Breast epithelium (tissue), 4 donors: ENCODE measurements at regions not wholly inside any gene's neighbourhood (a gene's known extent, or its start where the extent isn't known, plus 50 kb on each side); places are given as distances from the start of the nearest gene placed in this dataset.

Experiments
- DNase-seq, 2 donors: peaks; one replicate each; pipeline ENCODE4 v3.0.0-alpha.2; 2019; ENCODE audit warnings: low spot score in 2 of 2
- H3K27ac ChIP-seq, 2 donors: fragments of 200-600 bp; sonication (generic) in 1 of 2; one replicate each; pipeline ENCODE4 v1.5.1; 2016 to 2019; ENCODE audit warnings: mild to moderate bottlenecking in 1 of 2
- H3K27me3 ChIP-seq, 2 donors: fragments of 200-600 bp; sonication (generic) in 1 of 2; one replicate each; pipeline versions ENCODE4 v1.5.1 to v1.6.0; 2017 to 2019; ENCODE audit warnings: control low read depth in 1 of 2, mild to moderate bottlenecking in 1 of 2
- H3K36me3 ChIP-seq: fragments of 200-600 bp; one replicate; pipeline ENCODE4 v1.5.1; 2019
- H3K4me1 ChIP-seq, 2 donors: fragments of 200-600 bp; sonication (generic); one replicate each; pipeline ENCODE4 v1.5.1; 2016 to 2019; ENCODE audit warnings: control low read depth in 1 of 2
- H3K4me3 ChIP-seq, 3 donors: fragments of 200-600 bp; sonication (generic); 1 replicate in 2 of 3; 2 replicates in 1 of 3; pipeline ENCODE4 v1.5.1; 2016 to 2019; ENCODE audit warnings: mild to moderate bottlenecking in 3 of 3, moderate library complexity in 2 of 3
- H3K9me3 ChIP-seq, 2 donors: fragments of 200-600 bp; sonication (generic) in 1 of 2; one replicate each; pipeline ENCODE4 v1.5.1; 2016 to 2019; ENCODE audit warnings: control low read depth in 1 of 2
- CTCF ChIP-seq, 3 donors: fragments of 450-650 bp; IDR thresholded peaks; one replicate each; pipeline ENCODE4 v1.5.1; 2016 to 2017; ENCODE audit warnings: antibody characterized with exemption in 3 of 3, mild to moderate bottlenecking in 3 of 3, moderate library complexity in 3 of 3
- POLR2A ChIP-seq: fragments of 450-650 bp; IDR thresholded peaks from one replicate; pipeline ENCODE4 v1.6.1; 2016; ENCODE audit warnings: antibody characterized with exemption, mild to moderate bottlenecking, moderate library complexity
- POLR2AphosphoS5 ChIP-seq, 3 donors: sonication (generic); formaldehyde crosslinking; IDR thresholded peaks; one replicate each; pipeline ENCODE4 v1.6.1; 2017; ENCODE audit warnings: antibody characterized with exemption in 3 of 3
- intact Hi-C: fragments of 100-400 bp; cut with DNase I; formaldehyde crosslinking; loops from one replicate; pipeline ENCODE4 v1.15.1; 2023; ENCODE audit warnings: low total_unique reads

- Histone ChIP-seq H3K27me3 (no peaks in the 10 kb centered on the region), H3K4me3 (no peak overlapping the region), H3K36me3 (no peaks in the 10 kb centered on the region), H3K4me1 (no peaks in the 10 kb centered on the region), H3K9me3 (no peaks in the 10 kb centered on the region), H3K27ac (no peak overlapping the region)
- DNase-seq, result no peak
- TF ChIP-seq POLR2A (no peak), POLR2AphosphoS5 (IDR thresholded peaks at IDR 0.05) (no peak), CTCF (IDR thresholded peaks at IDR 0.05) (no peak)
- intact Hi-C loops, result no loop called here
Measured at GRCh38 chr21:27403011-27403410, 436.1 kb upstream of the ADAMTS5 start.

- no peak for DNase-seq
- no peaks in the 10 kb centered on the region for H3K27me3 ChIP-seq
- intact Hi-C loops, result no loop called here
- H3K27ac ChIP-seq, result no peak overlapping the region
- no peaks in the 10 kb centered on the region for H3K4me1 ChIP-seq
- no peaks in the 10 kb centered on the region for H3K36me3 ChIP-seq
- no peaks in the 10 kb centered on the region for H3K9me3 ChIP-seq
- no peak for TF ChIP-seq CTCF (IDR thresholded peaks at IDR 0.05)
- TF ChIP-seq POLR2AphosphoS5 (IDR thresholded peaks at IDR 0.05), result no peak
- TF ChIP-seq POLR2A, result no peak
- no peak overlapping the region for H3K4me3 ChIP-seq
Measured at GRCh38 chr21:27400045-27400444, 433.2 kb upstream of the ADAMTS5 start.

GRCh38 chr21:27397578-27397977 is 430.7 kb upstream of the ADAMTS5 start:
- H3K4me1 ChIP-seq, result no peaks in the 10 kb centered on the region
- TF ChIP-seq POLR2AphosphoS5 (IDR thresholded peaks at IDR 0.05), result no peak
- no peak for TF ChIP-seq CTCF (IDR thresholded peaks at IDR 0.05)
- TF ChIP-seq POLR2A, result no peak

GRCh38 chr21:27393726-27394125 is 426.8 kb upstream of the ADAMTS5 start:
- Histone ChIP-seq H3K4me3 (no peak overlapping the region), H3K27me3 (no peaks in the 10 kb centered on the region), H3K9me3 (no peaks in the 10 kb centered on the region), H3K27ac (no peak overlapping the region), H3K4me1 (no peaks in the 10 kb centered on the region), H3K36me3 (no peaks in the 10 kb centered on the region)
- no peak for DNase-seq
- TF ChIP-seq POLR2A (no peak), POLR2AphosphoS5 (IDR thresholded peaks at IDR 0.05) (no peak), CTCF (IDR thresholded peaks at IDR 0.05) (no peak)
- intact Hi-C loops, result no loop called here

More at GRCh38 chr21:27397578-27397977, 430.7 kb upstream of the ADAMTS5 start:
- DNase-seq, result no peak
- H3K36me3 ChIP-seq, result no peaks in the 10 kb centered on the region
- H3K27ac ChIP-seq, result no peak overlapping the region
- no peaks in the 10 kb centered on the region for H3K27me3 ChIP-seq
- no peaks in the 10 kb centered on the region for H3K9me3 ChIP-seq
- intact Hi-C loops, result no loop called here
- H3K4me3 ChIP-seq, result no peak overlapping the region

- no peak overlapping the region for H3K4me3 ChIP-seq
- H3K27me3 ChIP-seq, result no peaks in the 10 kb centered on the region
- H3K36me3 ChIP-seq, result no peaks in the 10 kb centered on the region
- H3K9me3 ChIP-seq, result no peaks in the 10 kb centered on the region
- DNase-seq, result no peak
- TF ChIP-seq POLR2AphosphoS5 (IDR thresholded peaks at IDR 0.05), result no peak
- no peak for TF ChIP-seq POLR2A
- no peak for TF ChIP-seq CTCF (IDR thresholded peaks at IDR 0.05)
- no peaks in the 10 kb centered on the region for H3K4me1 ChIP-seq
- intact Hi-C loops, result no loop called here
- H3K27ac ChIP-seq, result no peak overlapping the region
Measured at GRCh38 chr21:27391990-27392389, 425.1 kb upstream of the ADAMTS5 start.
